ENCODE measurements at regions not wholly inside any gene's neighbourhood (a gene's known extent, or its start where the extent isn't known, plus 50 kb on each side); places are given as distances from the start of the nearest gene placed in this dataset.

DNA sequence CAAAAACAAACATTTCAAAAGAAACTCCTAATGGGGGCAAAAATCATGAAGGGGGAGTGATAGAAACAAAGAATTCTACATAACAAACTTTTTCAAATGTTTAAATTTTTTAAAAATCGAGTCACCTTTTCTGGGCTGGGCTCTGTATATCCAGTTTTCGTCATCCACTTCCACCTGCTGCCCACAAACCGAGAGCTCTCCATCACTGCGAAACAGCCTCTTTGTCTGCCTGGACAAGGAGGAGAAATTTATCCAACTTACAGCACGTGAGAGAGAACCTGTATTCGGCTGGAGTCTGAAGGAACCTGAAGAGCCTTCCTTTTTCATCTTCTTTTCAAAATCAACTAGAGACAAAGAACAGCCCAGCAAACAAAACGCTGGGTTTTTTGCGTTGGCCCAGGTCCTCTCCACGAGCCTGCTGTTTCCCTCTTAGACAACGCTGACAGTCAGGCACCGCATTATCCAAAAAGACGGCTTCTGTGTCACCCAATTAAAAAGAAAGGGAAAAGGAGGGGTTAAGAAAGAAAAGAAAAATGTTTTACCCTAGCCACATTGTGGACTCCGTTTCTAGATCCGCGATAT is 72.4 kb upstream of the NHSL1 start (continued):
- TF ChIP-seq, protein P1, sequence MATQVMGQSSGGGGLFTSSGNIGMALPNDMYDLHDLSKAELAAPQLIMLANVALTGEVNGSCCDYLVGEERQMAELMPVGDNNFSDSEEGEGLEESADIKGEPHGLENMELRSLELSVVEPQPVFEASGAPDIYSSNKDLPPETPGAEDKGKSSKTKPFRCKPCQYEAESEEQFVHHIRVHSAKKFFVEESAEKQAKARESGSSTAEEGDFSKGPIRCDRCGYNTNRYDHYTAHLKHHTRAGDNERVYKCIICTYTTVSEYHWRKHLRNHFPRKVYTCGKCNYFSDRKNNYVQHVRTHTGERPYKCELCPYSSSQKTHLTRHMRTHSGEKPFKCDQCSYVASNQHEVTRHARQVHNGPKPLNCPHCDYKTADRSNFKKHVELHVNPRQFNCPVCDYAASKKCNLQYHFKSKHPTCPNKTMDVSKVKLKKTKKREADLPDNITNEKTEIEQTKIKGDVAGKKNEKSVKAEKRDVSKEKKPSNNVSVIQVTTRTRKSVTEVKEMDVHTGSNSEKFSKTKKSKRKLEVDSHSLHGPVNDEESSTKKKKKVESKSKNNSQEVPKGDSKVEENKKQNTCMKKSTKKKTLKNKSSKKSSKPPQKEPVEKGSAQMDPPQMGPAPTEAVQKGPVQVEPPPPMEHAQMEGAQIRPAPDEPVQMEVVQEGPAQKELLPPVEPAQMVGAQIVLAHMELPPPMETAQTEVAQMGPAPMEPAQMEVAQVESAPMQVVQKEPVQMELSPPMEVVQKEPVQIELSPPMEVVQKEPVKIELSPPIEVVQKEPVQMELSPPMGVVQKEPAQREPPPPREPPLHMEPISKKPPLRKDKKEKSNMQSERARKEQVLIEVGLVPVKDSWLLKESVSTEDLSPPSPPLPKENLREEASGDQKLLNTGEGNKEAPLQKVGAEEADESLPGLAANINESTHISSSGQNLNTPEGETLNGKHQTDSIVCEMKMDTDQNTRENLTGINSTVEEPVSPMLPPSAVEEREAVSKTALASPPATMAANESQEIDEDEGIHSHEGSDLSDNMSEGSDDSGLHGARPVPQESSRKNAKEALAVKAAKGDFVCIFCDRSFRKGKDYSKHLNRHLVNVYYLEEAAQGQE (IDR thresholded peaks at IDR 0.05; ENCODE audit: unreplicated experiment): no peak
- TF ChIP-seq EZH2phosphoT487 (IDR thresholded peaks at IDR 0.05; ENCODE audit: unreplicated experiment) (no peak), STAT1 (IDR thresholded peaks at IDR 0.05; ENCODE audit: unreplicated experiment) (no peak), POLR2AphosphoS5 (IDR thresholded peaks at IDR 0.05; ENCODE audit: low read depth) (no peak), CREB1 (CRISPR knock-in tag; IDR thresholded peaks at IDR 0.05; ENCODE audit: low read depth) (no peak), EZH2 (IDR thresholded peaks at IDR 0.05; ENCODE audit: low read depth, unreplicated experiment) (no peak), ZNF114 (CRISPR knock-in tag; IDR thresholded peaks at IDR 0.05) (no peak)
- TF ChIP-seq, protein P2, sequence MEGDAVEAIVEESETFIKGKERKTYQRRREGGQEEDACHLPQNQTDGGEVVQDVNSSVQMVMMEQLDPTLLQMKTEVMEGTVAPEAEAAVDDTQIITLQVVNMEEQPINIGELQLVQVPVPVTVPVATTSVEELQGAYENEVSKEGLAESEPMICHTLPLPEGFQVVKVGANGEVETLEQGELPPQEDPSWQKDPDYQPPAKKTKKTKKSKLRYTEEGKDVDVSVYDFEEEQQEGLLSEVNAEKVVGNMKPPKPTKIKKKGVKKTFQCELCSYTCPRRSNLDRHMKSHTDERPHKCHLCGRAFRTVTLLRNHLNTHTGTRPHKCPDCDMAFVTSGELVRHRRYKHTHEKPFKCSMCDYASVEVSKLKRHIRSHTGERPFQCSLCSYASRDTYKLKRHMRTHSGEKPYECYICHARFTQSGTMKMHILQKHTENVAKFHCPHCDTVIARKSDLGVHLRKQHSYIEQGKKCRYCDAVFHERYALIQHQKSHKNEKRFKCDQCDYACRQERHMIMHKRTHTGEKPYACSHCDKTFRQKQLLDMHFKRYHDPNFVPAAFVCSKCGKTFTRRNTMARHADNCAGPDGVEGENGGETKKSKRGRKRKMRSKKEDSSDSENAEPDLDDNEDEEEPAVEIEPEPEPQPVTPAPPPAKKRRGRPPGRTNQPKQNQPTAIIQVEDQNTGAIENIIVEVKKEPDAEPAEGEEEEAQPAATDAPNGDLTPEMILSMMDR (conservative IDR thresholded peaks at IDR 0.05; ENCODE audit: low read depth in 2 of 2): no peak

DNA sequence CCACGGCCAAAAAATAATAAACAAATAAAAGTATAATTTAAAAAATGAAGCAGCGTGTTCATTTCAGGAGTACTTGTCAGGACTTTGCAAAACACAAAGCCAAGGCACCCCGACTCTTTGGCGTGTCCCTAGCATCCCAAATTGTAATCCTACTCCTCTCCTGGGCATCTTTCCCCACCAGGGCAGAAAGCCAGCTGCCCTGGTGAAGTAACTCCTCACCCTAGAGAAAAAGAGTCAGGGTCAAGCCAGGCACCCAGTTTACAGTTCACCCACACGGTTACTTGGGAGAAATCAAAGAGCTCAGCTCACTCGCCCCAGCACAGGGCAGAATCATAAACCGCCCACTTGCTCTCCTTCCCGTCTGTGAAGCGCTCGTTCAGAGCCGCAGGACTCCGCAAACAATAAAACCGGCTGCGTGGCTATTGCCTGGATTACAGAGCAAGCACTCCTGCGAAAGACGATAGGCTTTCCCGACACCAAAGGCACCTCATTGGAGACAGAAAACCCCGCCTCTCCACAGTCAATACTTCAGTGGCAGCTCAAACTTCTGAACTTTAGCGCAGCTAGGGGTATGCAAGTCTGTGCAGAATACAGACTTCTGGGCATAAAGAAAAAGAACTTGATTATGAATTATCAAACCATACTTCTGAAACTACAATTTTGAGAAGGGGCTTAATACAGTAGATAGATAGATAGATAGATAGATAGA is 73.0 kb upstream of the NHSL1 start:
- peak; percentile 46; the same call in 1 of the 2 replicates for TF ChIP-seq POLR2AphosphoS5 (IDR thresholded peaks at IDR 0.05; ENCODE audit: low read depth)
- TF ChIP-seq, protein P1 (IDR thresholded peaks at IDR 0.05; ENCODE audit: unreplicated experiment): no peak
- TF ChIP-seq EZH2 (IDR thresholded peaks at IDR 0.05; ENCODE audit: low read depth, unreplicated experiment): no peak
- no peak for TF ChIP-seq CREB1 (CRISPR knock-in tag; IDR thresholded peaks at IDR 0.05; ENCODE audit: low read depth)
- TF ChIP-seq ZNF331 (CRISPR knock-in tag; IDR thresholded peaks at IDR 0.05; ENCODE audit: low read depth): no peak
- no peak for TF ChIP-seq EZH2phosphoT487 (IDR thresholded peaks at IDR 0.05; ENCODE audit: unreplicated experiment)
- Histone ChIP-seq H3F3A (replicated peaks; ENCODE audit: low read depth) (no peaks in the 10 kb centered on the region), H3K27me3 (ENCODE audit: insufficient read depth) (no peaks in the 10 kb centered on the region), H3K4me1 (ENCODE audit: insufficient read depth) (peaks cover 44% of the 10 kb centered on the region), H3K36me3 (ENCODE audit: insufficient read depth) (no peaks in the 10 kb centered on the region), H3K9me2 (ENCODE audit: insufficient read depth) (no peaks in the 10 kb centered on the region), H4K20me1 (replicated peaks; ENCODE audit: insufficient read depth) (no peaks in the 10 kb centered on the region; the same call in 1 of the 2 replicates), H2AFZ (no peak overlapping the region), H3K4me2 (peak overlapping the region; percentile 81), H3K27ac (ENCODE audit: low read depth) (no peak overlapping the region), H3K79me2 (replicated peaks; ENCODE audit: insufficient read depth) (peaks cover 56% of the 10 kb centered on the region), H3K4me3 (peak overlapping the region; percentile 57)
- no peak overlapping the region for H3K4me3 Mint-ChIP-seq
- H3K9me3 Mint-ChIP-seq: no peaks in the 10 kb centered on the region
- peak; percentile 88 for DNase-seq (ENCODE audit: low spot score)
- peak; percentile 90 for ATAC-seq
- H3K27ac Mint-ChIP-seq: no peak overlapping the region
- H3K36me3 Mint-ChIP-seq (ENCODE audit: low read depth): no peaks in the 10 kb centered on the region
- peaks cover 6% of the 10 kb centered on the region for H3K27me3 Mint-ChIP-seq (ENCODE audit: insufficient read depth, low read depth, poor library complexity)
- H3K4me1 Mint-ChIP-seq: peaks cover 22% of the 10 kb centered on the region

All from GM23338 (cell line).